Ishikawa (cell line): ENCODE measurements at regions not wholly inside any gene's neighbourhood (a gene's known extent, or its start where the extent isn't known, plus 50 kb on each side); places are given as distances from the start of the nearest gene placed in this dataset.

Source experiments
- CEBPB ChIP-seq: IDR thresholded peaks from 2 replicates; pipeline ENCODE4 v1.6.1; 2012
- CREB1 ChIP-seq: IDR thresholded peaks from 2 replicates; pipeline ENCODE4 v1.6.1; 2012; ENCODE audit warnings: low read depth
- EGR1 ChIP-seq: IDR thresholded peaks from 2 replicates; pipeline ENCODE4 v1.6.1; 2012
- EP300 ChIP-seq: IDR thresholded peaks from 2 replicates; pipeline ENCODE4 v1.6.1; 2012; ENCODE audit warnings: borderline replicate concordance
- FOXM1 ChIP-seq: IDR thresholded peaks from 2 replicates; pipeline ENCODE4 v1.6.1; 2012; ENCODE audit warnings: low read depth, borderline replicate concordance
- MAX ChIP-seq: IDR thresholded peaks from 2 replicates; pipeline ENCODE4 v1.6.1; 2012
- NFIC ChIP-seq: IDR thresholded peaks from 2 replicates; pipeline ENCODE4 v1.6.1; 2012
- RAD21 ChIP-seq: IDR thresholded peaks from 2 replicates; pipeline ENCODE4 v1.6.1; 2012; ENCODE audit warnings: low read depth
- REST ChIP-seq: IDR thresholded peaks from 2 replicates; pipeline ENCODE4 v1.6.1; 2012; ENCODE audit warnings: low read depth, mild to moderate bottlenecking
- TAF1 ChIP-seq: IDR thresholded peaks from 2 replicates; pipeline ENCODE4 v1.6.1; 2012; ENCODE audit warnings: low read depth, mild to moderate bottlenecking
- TCF12 ChIP-seq: IDR thresholded peaks from 2 replicates; pipeline ENCODE4 v1.6.1; 2012; ENCODE audit warnings: low read depth
- TEAD4 ChIP-seq: IDR thresholded peaks from 2 replicates; pipeline ENCODE4 v1.6.1; 2012
- USF1 ChIP-seq: IDR thresholded peaks from 2 replicates; pipeline ENCODE4 v1.6.1; 2012
- YY1 ChIP-seq: IDR thresholded peaks from 2 replicates; pipeline ENCODE4 v1.6.1; 2012; ENCODE audit warnings: low read depth
- ZBTB7A ChIP-seq: IDR thresholded peaks from 2 replicates; pipeline ENCODE4 v1.6.1; 2012; ENCODE audit warnings: low read depth

- TF ChIP-seq TCF12 (no peak), USF1 (no peak), FOXM1 (no peak), CREB1 (no peak)
Measured at GRCh38 chr15:39135989-39136388, 444.9 kb upstream of the THBS1 start.

- no peak for TF ChIP-seq CEBPB
- TF ChIP-seq ZBTB7A: no peak
- TF ChIP-seq REST: no peak
- no peak for TF ChIP-seq TCF12
- no peak for TF ChIP-seq RAD21
- no peak for TF ChIP-seq EP300
- TF ChIP-seq FOXM1: no peak
- TF ChIP-seq USF1: no peak
Measured at GRCh38 chr15:39139431-39140059, 441.3 kb upstream of the THBS1 start.

GRCh38 chr15:39140060-39140604, 440.7 kb upstream of the THBS1 start:
- TF ChIP-seq USF1: no peak

GRCh38 chr15:39142500-39142899, 438.4 kb upstream of the THBS1 start:
- TF ChIP-seq ZBTB7A: no peak
- TF ChIP-seq EP300: no peak
- TF ChIP-seq NFIC: no peak
- TF ChIP-seq RAD21: no peak
- TF ChIP-seq USF1: no peak
- TF ChIP-seq YY1: no peak
- no peak for TF ChIP-seq CEBPB
- TF ChIP-seq REST: no peak
- no peak for TF ChIP-seq TEAD4

GRCh38 chr15:39143479-39143878, 437.4 kb upstream of the THBS1 start:
- TF ChIP-seq REST (no peak), CEBPB (no peak)

GRCh38 chr15:39144051-39144450, 436.8 kb upstream of the THBS1 start:
- TF ChIP-seq USF1 (no peak), CREB1 (no peak), YY1 (no peak), REST (no peak), EGR1 (no peak), FOXM1 (no peak), TAF1 (no peak), MAX (no peak), TEAD4 (no peak), EP300 (no peak), CEBPB (no peak), TCF12 (no peak), RAD21 (no peak), NFIC (no peak), ZBTB7A (no peak)
